ENCODE measurements at regions not wholly inside any gene's neighbourhood (a gene's known extent, or its start where the extent isn't known, plus 50 kb on each side); places are given as distances from the start of the nearest gene placed in this dataset.

DNA sequence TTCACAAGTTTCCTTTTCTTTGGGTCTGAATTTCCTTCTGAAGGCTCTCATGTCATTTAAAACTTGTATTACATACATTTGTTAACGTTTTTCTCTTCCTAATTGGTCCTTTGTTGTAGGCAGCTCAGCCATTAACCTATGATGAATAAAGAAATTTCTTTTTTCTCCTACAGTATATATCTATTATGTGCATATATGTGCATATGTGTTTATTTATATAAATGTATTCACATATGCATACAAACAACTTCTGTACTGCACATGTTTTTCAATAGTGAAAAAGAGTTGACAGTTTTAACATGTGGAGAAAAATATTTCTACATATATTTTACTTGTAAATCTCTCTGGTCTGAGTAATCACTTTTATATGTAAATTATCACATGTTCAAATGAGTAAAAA, 1674.9 kb upstream of the PCDH20 start:
- no peak for ATAC-seq (ENCODE audit: low FRiP score)
- DNase-seq (ENCODE audit: low spot score), result no peak
- TF ChIP-seq, protein P1, sequence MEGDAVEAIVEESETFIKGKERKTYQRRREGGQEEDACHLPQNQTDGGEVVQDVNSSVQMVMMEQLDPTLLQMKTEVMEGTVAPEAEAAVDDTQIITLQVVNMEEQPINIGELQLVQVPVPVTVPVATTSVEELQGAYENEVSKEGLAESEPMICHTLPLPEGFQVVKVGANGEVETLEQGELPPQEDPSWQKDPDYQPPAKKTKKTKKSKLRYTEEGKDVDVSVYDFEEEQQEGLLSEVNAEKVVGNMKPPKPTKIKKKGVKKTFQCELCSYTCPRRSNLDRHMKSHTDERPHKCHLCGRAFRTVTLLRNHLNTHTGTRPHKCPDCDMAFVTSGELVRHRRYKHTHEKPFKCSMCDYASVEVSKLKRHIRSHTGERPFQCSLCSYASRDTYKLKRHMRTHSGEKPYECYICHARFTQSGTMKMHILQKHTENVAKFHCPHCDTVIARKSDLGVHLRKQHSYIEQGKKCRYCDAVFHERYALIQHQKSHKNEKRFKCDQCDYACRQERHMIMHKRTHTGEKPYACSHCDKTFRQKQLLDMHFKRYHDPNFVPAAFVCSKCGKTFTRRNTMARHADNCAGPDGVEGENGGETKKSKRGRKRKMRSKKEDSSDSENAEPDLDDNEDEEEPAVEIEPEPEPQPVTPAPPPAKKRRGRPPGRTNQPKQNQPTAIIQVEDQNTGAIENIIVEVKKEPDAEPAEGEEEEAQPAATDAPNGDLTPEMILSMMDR (IDR thresholded peaks at IDR 0.05), result no peak

DNA sequence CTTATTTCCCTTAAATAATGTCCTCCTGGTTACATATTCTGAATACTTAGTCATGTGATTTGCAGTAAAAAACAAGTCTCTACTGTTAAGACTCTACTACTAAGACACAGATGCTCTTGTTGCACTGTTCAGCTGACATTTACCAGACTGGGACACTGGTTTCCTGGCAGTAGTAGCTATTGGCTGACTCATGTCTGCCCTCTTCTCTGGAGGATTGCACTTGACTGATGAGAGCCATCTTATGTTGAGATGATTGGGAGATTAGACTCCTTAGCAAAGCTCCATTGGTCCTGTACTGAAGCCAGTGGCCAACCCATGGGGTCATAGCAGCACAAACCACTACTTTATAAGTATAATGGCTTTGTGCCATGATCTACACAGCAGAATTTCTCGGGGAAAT, 1672.6 kb upstream of the PCDH20 start:
- TF ChIP-seq, protein P1 (IDR thresholded peaks at IDR 0.05), result no peak
- ATAC-seq (ENCODE audit: low FRiP score), result no peak
- no peak for DNase-seq (ENCODE audit: low spot score)

DNA sequence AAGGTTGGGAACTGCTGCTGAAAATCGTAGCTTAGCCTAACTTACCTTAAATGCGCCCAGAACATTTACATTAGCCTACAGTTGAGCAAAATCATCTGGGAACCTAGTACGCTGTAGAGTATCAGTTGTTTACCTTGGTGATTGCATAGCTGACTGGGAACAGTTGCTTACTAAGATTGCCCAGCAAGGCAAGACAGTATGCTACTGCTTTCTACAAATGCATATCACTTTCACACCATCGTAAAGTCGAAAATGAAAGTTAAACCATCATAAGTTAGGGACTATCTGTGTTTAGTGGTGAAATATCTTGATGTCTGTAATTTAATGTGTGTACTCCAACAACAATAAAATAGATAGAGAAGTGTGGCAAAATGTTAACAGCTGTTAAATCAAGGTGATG, 1670.6 kb upstream of the PCDH20 start:
- ATAC-seq (ENCODE audit: low FRiP score) (no peak), DNase-seq (ENCODE audit: low spot score) (no peak)
- TF ChIP-seq, protein P1 (IDR thresholded peaks at IDR 0.05), result no peak

DNA sequence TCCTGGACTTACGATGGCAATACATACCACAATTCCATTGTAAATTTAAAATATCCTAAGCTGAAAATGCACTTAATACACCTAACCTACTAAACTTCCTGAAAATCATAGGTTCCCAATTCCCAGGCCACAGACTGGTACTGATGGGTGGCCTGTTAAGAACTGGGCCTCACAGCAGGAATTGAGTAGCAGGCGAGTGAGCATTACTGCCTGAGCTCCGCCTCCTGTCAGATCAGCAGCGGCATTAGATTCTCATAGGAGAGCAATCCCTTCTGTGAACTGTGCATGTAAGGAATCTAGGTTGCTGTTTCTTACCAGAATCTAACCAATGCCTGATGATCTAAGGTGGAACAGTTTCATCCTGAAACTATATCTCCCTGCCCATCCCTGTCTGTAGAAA, 1670.2 kb upstream of the PCDH20 start:
- no peak for DNase-seq (ENCODE audit: low spot score)
- no peak for ATAC-seq (ENCODE audit: low FRiP score)
- TF ChIP-seq, protein P1 (IDR thresholded peaks at IDR 0.05), result no peak

DNA sequence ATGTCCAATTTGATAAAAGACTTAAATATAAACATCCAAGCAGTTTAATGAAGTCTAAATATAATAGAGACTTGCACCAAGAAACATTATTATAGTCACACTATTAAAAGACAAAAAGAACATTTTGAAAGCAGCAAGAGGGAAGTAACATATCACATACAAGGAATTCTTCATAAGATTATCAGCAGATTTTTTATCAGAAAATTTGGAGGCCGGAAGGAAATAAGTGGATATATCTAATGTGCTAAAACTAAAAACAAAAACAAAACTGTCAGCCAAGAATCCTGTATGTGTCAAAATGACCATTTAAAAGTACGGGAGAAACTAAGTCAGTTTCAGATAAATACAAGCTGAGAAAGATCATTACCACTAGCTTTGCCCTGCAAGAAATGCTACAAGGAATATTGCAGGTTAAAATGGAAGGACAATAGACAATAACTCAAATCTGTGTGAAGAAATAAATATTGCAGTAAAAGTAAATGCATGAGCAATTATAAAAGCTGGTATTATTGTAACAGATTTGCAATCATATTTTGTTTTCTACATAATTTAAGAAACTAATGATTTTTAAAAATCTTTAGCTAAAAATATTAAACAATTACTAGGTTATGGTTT, 1665.9 kb upstream of the PCDH20 start:
- no peak for DNase-seq (ENCODE audit: low spot score)
- no peak for ATAC-seq (ENCODE audit: low FRiP score)
- TF ChIP-seq, protein P1 (IDR thresholded peaks at IDR 0.05), result no peak

DNA sequence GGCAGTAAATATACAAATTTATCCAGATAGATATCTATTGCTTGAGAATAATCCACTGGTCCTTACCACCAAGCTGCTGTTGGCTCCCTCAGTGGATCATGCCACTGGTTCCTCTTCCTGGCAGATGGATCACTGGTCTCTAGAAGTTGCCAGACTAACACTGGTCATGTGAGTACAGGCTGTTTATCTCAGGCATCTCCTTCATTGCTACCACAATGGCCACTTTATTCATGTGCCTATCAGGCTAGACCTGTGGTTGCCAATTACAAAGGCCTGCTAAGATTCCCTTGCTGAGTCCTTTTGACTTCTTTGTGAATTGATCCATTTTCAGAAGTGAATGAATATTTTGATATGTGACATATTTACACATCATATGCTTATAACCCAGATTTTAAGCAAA, 1659.5 kb upstream of the PCDH20 start:
- DNase-seq (ENCODE audit: low spot score) (no peak), ATAC-seq (ENCODE audit: low FRiP score) (no peak)
- TF ChIP-seq, protein P1 (IDR thresholded peaks at IDR 0.05), result no peak

DNA sequence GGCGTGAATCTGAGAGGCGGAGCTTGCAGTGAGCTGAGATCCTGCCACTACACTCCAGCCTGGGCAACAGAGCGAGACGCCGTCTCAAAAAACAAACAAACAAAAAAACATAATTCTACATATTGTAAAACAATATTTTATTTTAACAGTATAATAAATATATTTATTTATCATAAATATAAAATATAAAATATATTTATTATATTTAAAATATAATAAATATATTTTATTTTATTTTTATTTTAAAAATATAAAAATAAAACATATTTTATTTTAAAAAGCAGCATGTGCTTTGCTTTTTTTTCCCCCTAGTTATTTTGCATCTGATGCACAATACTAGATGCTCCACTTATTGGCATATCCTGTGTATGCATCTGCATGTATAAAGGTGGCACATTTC, 1634.6 kb upstream of the PCDH20 start:
- TF ChIP-seq, protein P1 (IDR thresholded peaks at IDR 0.05), result no peak

More for the DNA sequence above, 1634.6 kb upstream of the PCDH20 start:
- DNase-seq (ENCODE audit: low spot score) (no peak), ATAC-seq (ENCODE audit: low FRiP score) (no peak)

All from omental fat pad (tissue), 3 donors.